HepG2 (cell line): ENCODE measurements at regions not wholly inside any gene's neighbourhood (a gene's known extent, or its start where the extent isn't known, plus 50 kb on each side); places are given as distances from the start of the nearest gene placed in this dataset.

ENCODE experiments used
- ADNP ChIP-seq: sonication (generic); formaldehyde crosslinking; IDR thresholded peaks from 2 replicates; pipeline ENCODE4 v1.4.0; 2020; ENCODE audit warnings: missing genetic modification reagents
- CCDC6 ChIP-seq: sonication (generic); formaldehyde crosslinking; IDR thresholded peaks from 2 replicates; pipeline ENCODE4 v1.8.1; 2022; ENCODE audit warnings: mild to moderate bottlenecking, missing genetic modification reagents, moderate library complexity
- HNRNPL ChIP-seq: fragments of 200-400 bp; formaldehyde crosslinking; IDR thresholded peaks from 2 replicates; pipeline ENCODE4 v1.6.1; 2017; ENCODE audit warnings: mild to moderate bottlenecking, low read depth, low read length
- KMT2B ChIP-seq: IDR thresholded peaks from 2 replicates; pipeline ENCODE4 v1.6.1; 2016; ENCODE audit warnings: missing genetic modification reagents, missing compliant biosample characterization
- RARA ChIP-seq: IDR thresholded peaks from 2 replicates; pipeline ENCODE4 v1.6.1; 2016; ENCODE audit warnings: missing genetic modification reagents, missing compliant biosample characterization
- RBAK ChIP-seq: sonication (generic); formaldehyde crosslinking; IDR thresholded peaks from 2 replicates; pipeline ENCODE4 v1.5.1; 2020; ENCODE audit warnings: mild to moderate bottlenecking, missing genetic modification reagents
- RBFOX2 ChIP-seq: fragments of 200-400 bp; formaldehyde crosslinking; IDR thresholded peaks from 2 replicates; pipeline ENCODE4 v1.6.1; 2017; ENCODE audit warnings: low read depth, mild to moderate bottlenecking, low read length
- REST ChIP-seq, 2 experiments: IDR thresholded peaks; 2 replicates each; pipeline ENCODE4 v1.6.1; 2011 to 2012; ENCODE audit warnings: low read length in 2 of 2, borderline replicate concordance in 1 of 2, low read depth in 1 of 2, mild to moderate bottlenecking in 1 of 2, moderate library complexity in 1 of 2
- SYNCRIP ChIP-seq: fragments of 200-400 bp; formaldehyde crosslinking; IDR thresholded peaks from 2 replicates; pipeline ENCODE4 v1.6.1; 2018; ENCODE audit warnings: mild to moderate bottlenecking, low read depth, low read length; ENCODE audit not compliant: insufficient read depth
- TIGD3 ChIP-seq: sonication (generic); formaldehyde crosslinking; IDR thresholded peaks from 2 replicates; pipeline ENCODE4 v1.5.1; 2020; ENCODE audit warnings: mild to moderate bottlenecking, missing genetic modification reagents, borderline replicate concordance
- ZFP37 ChIP-seq: sonication (generic); formaldehyde crosslinking; IDR thresholded peaks from 2 replicates; pipeline ENCODE4 v1.4.0; 2020; ENCODE audit warnings: missing genetic modification reagents, borderline replicate concordance
- ZNF530 ChIP-seq: sonication (generic); formaldehyde crosslinking; IDR thresholded peaks from 2 replicates; pipeline ENCODE4 v1.5.0; 2020; ENCODE audit warnings: low read depth, mild to moderate bottlenecking, missing genetic modification reagents
- ZNF552 ChIP-seq: sonication (generic); formaldehyde crosslinking; IDR thresholded peaks from 2 replicates; pipeline ENCODE4 v1.9.0; 2022; ENCODE audit warnings: missing genetic modification reagents, mild to moderate bottlenecking, borderline replicate concordance
- ZSCAN20 ChIP-seq: sonication (generic); formaldehyde crosslinking; IDR thresholded peaks from 2 replicates; pipeline ENCODE4 v1.4.0; 2020; ENCODE audit warnings: missing genetic modification reagents, mild to moderate bottlenecking, borderline replicate concordance
- ZSCAN22 ChIP-seq: sonication (generic); formaldehyde crosslinking; IDR thresholded peaks from 2 replicates; pipeline ENCODE4 v1.4.0; 2020; ENCODE audit warnings: mild to moderate bottlenecking, missing genetic modification reagents
- ZSCAN31 ChIP-seq: sonication (generic); formaldehyde crosslinking; IDR thresholded peaks from 2 replicates; pipeline ENCODE4 v1.5.0; 2020; ENCODE audit warnings: low read depth, mild to moderate bottlenecking, missing genetic modification reagents
- TF ChIP-seq, protein P1 (sequence below): IDR thresholded peaks from 2 replicates; pipeline ENCODE4 v1.6.1; 2018; ENCODE audit warnings: missing genetic modification reagents, mild to moderate bottlenecking, missing compliant biosample characterization
- TF ChIP-seq, protein P2 (sequence below): sonication (generic); formaldehyde crosslinking; conservative IDR thresholded peaks from 2 replicates; pipeline ENCODE4 v1.5.0; 2020; ENCODE audit warnings: missing genetic modification reagents
- TF ChIP-seq, protein P3 (sequence below): sonication (generic); formaldehyde crosslinking; IDR thresholded peaks from 2 replicates; pipeline ENCODE4 v1.4.0; 2020; ENCODE audit warnings: missing genetic modification reagents

GRCh38 chr6:1227935-1228753 is 83.8 kb upstream of the FOXQ1 start (continued):
- TF ChIP-seq REST (IDR thresholded peaks at IDR 0.05; ENCODE audit: borderline replicate concordance in 1 of 2, low read depth in 1 of 2, low read length in 2 of 2) (peak in 1 of 2 experiments; percentile 73; a peak in 1 of 4 replicates), ZNF552 (CRISPR knock-in tag) (peak; percentile 81), RBFOX2 (peak; percentile 72), KMT2B (CRISPR knock-in tag) (peak; percentile 51), ZSCAN22 (CRISPR knock-in tag) (peak; percentile 63), HNRNPL (no peak), ZFP37 (CRISPR knock-in tag) (no peak), RBAK (CRISPR knock-in tag) (0 out of 2 replicates have a peak, but pooled peaks have one; percentile 32), RARA (peak; percentile 93), SYNCRIP (no peak), ZNF530 (no peak), ADNP (no peak), ZSCAN20 (CRISPR knock-in tag) (peak; percentile 93; the same call in 1 of the 2 replicates), TIGD3 (0 out of 2 replicates have a peak, but pooled peaks have one; percentile 55), CCDC6 (peak; percentile 73), ZSCAN31 (CRISPR knock-in tag) (peak; percentile 27; the same call in 1 of the 2 replicates)
- TF ChIP-seq, protein P1, sequence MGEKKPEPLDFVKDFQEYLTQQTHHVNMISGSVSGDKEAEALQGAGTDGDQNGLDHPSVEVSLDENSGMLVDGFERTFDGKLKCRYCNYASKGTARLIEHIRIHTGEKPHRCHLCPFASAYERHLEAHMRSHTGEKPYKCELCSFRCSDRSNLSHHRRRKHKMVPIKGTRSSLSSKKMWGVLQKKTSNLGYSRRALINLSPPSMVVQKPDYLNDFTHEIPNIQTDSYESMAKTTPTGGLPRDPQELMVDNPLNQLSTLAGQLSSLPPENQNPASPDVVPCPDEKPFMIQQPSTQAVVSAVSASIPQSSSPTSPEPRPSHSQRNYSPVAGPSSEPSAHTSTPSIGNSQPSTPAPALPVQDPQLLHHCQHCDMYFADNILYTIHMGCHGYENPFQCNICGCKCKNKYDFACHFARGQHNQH (CRISPR knock-in tag): peak; percentile 94
- TF ChIP-seq, protein P2, sequence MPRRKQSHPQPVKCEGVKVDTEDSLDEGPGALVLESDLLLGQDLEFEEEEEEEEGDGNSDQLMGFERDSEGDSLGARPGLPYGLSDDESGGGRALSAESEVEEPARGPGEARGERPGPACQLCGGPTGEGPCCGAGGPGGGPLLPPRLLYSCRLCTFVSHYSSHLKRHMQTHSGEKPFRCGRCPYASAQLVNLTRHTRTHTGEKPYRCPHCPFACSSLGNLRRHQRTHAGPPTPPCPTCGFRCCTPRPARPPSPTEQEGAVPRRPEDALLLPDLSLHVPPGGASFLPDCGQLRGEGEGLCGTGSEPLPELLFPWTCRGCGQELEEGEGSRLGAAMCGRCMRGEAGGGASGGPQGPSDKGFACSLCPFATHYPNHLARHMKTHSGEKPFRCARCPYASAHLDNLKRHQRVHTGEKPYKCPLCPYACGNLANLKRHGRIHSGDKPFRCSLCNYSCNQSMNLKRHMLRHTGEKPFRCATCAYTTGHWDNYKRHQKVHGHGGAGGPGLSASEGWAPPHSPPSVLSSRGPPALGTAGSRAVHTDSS (CRISPR knock-in tag): no peak
- TF ChIP-seq, protein P3, sequence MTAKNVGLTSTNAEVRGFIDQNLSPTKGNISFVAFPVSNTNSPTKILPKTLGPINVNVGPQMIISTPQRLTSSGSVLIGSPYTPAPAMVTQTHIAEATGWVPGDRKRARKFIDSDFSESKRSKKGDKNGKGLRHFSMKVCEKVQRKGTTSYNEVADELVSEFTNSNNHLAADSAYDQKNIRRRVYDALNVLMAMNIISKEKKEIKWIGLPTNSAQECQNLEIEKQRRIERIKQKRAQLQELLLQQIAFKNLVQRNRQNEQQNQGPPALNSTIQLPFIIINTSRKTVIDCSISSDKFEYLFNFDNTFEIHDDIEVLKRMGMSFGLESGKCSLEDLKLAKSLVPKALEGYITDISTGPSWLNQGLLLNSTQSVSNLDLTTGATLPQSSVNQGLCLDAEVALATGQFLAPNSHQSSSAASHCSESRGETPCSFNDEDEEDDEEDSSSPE (CRISPR knock-in tag): peak; percentile 65
